H9 (cell line): ENCODE measurements at regions not wholly inside any gene's neighbourhood (a gene's known extent, or its start where the extent isn't known, plus 50 kb on each side); places are given as distances from the start of the nearest gene placed in this dataset.

Experiments used
- DNase-seq: peaks from one replicate; pipeline ENCODE4 v3.0.0-alpha.2; 2017
- H2AFZ ChIP-seq: one replicate; pipeline ENCODE4 v1.6.1; 2013; ENCODE audit warnings: mild to moderate bottlenecking, low read length, control low read depth, moderate library complexity
- H2AK5ac ChIP-seq: 2 replicates; pipeline ENCODE4 v1.6.1; 2013; ENCODE audit warnings: low read length, control low read depth, mixed read lengths; ENCODE audit not compliant: insufficient read length
- H2BK120ac ChIP-seq: one replicate; pipeline ENCODE4 v1.6.1; 2013; ENCODE audit warnings: low read depth, mild to moderate bottlenecking, low read length, control low read depth, inconsistent platforms; ENCODE audit not compliant: poor library complexity, severe bottlenecking
- H2BK12ac ChIP-seq: 2 replicates; pipeline ENCODE4 v1.6.1; 2013; ENCODE audit warnings: low read length, control low read depth, mixed read lengths, low read depth; ENCODE audit not compliant: insufficient read length
- H2BK15ac ChIP-seq: 2 replicates; pipeline ENCODE4 v1.6.1; 2013; ENCODE audit warnings: low read depth, low read length, control low read depth
- H2BK20ac ChIP-seq: one replicate; pipeline ENCODE4 v1.6.1; 2013; ENCODE audit warnings: low read depth, mild to moderate bottlenecking, low read length, control low read depth, inconsistent platforms; ENCODE audit not compliant: poor library complexity, severe bottlenecking
- H2BK5ac ChIP-seq: 2 replicates; pipeline ENCODE4 v1.6.1; 2013; ENCODE audit warnings: low read length, control low read depth, mixed read lengths; ENCODE audit not compliant: insufficient read length
- H3K14ac ChIP-seq: 2 replicates; pipeline ENCODE4 v1.6.1; 2013; ENCODE audit warnings: low read length, control low read depth; ENCODE audit not compliant: insufficient read depth
- H3K18ac ChIP-seq: 2 replicates; pipeline ENCODE4 v1.6.1; 2013; ENCODE audit warnings: low read depth, mild to moderate bottlenecking, mixed read lengths, low read length, control low read depth; ENCODE audit not compliant: insufficient read length
- H3K23ac ChIP-seq: 2 replicates; pipeline ENCODE4 v1.6.1; 2013; ENCODE audit warnings: low read length, control low read depth, mixed read lengths, low read depth; ENCODE audit not compliant: insufficient read length
- H3K23me2 ChIP-seq: 2 replicates; pipeline ENCODE4 v1.6.1; 2013; ENCODE audit warnings: low read depth, mild to moderate bottlenecking, mixed read lengths, low read length, control low read depth; ENCODE audit not compliant: insufficient read length, poor library complexity, severe bottlenecking
- H3K27ac ChIP-seq: 2 replicates; pipeline ENCODE4 v1.5.1; 2013; ENCODE audit warnings: low read length, control low read depth, mixed read lengths, low read depth; ENCODE audit not compliant: insufficient read length
- H3K27me3 ChIP-seq: 2 replicates; pipeline ENCODE4 v1.6.1; 2013; ENCODE audit warnings: low read length, control low read depth, inconsistent platforms; ENCODE audit not compliant: insufficient read depth
- H3K4ac ChIP-seq: 2 replicates; pipeline ENCODE4 v1.6.1; 2013; ENCODE audit warnings: low read depth, mild to moderate bottlenecking, control low read depth, inconsistent platforms, low read length, moderate library complexity
- H3K4me1 ChIP-seq: 2 replicates; pipeline ENCODE4 v1.6.1; 2013; ENCODE audit warnings: low read length, control low read depth, inconsistent platforms; ENCODE audit not compliant: insufficient read depth
- H3K4me2 ChIP-seq: 2 replicates; pipeline ENCODE4 v1.6.1; 2013; ENCODE audit warnings: low read length, control low read depth, mixed read lengths; ENCODE audit not compliant: insufficient read length, insufficient read depth
- H3K56ac ChIP-seq: 2 replicates; pipeline ENCODE4 v1.6.1; 2013; ENCODE audit warnings: low read depth, mild to moderate bottlenecking, mixed read lengths, low read length, control low read depth; ENCODE audit not compliant: insufficient read length
- H3K79me1 ChIP-seq: 2 replicates; pipeline ENCODE4 v1.6.1; 2013; ENCODE audit warnings: low read depth, mild to moderate bottlenecking, moderate library complexity, low read length, control low read depth, inconsistent platforms; ENCODE audit not compliant: insufficient read depth, poor library complexity, severe bottlenecking
- H3K79me2 ChIP-seq: 2 replicates; pipeline ENCODE4 v1.6.1; 2013; ENCODE audit warnings: low read length, control low read depth, inconsistent platforms; ENCODE audit not compliant: insufficient read depth
- H3K9ac ChIP-seq: 2 replicates; pipeline ENCODE4 v1.6.1; 2013; ENCODE audit warnings: low read length, control low read depth, mixed read lengths; ENCODE audit not compliant: insufficient read length; ENCODE audit errors: extremely low read depth
- H3K9me3 ChIP-seq: one replicate; pipeline ENCODE4 v1.6.1; 2013; ENCODE audit warnings: low read depth, low read length, inconsistent platforms; ENCODE audit not compliant: control insufficient read depth
- H3T11ph ChIP-seq: one replicate; pipeline ENCODE4 v1.6.1; 2013; ENCODE audit warnings: mild to moderate bottlenecking, low read length, control low read depth, inconsistent platforms
- H4K20me1 ChIP-seq: one replicate; pipeline ENCODE4 v1.6.1; 2013; ENCODE audit not compliant: control insufficient read depth, insufficient read length, insufficient read depth
- H4K5ac ChIP-seq: 2 replicates; pipeline ENCODE4 v1.6.1; 2013; ENCODE audit warnings: low read depth, mild to moderate bottlenecking, mixed read lengths, low read length, control low read depth; ENCODE audit not compliant: insufficient read length
- H4K8ac ChIP-seq: replicated peaks from 2 replicates; pipeline ENCODE4 v1.6.1; 2013; ENCODE audit warnings: low read length, control low read depth, mixed read lengths, low read depth; ENCODE audit not compliant: insufficient read length
- H4K91ac ChIP-seq: 2 replicates; pipeline ENCODE4 v1.6.1; 2013; ENCODE audit warnings: low read depth, mild to moderate bottlenecking, moderate library complexity, mixed read lengths, low read length, control low read depth; ENCODE audit not compliant: insufficient read length
- H3K27ac Mint-ChIP-seq, 3 experiments: 2 replicates in 2 of 3; 3 replicates in 1 of 3; pipeline ENCODE4 v1.8.0; 2020 to 2021; ENCODE audit warnings: mixed read lengths in 3 of 3, mild to moderate bottlenecking in 1 of 3, moderate library complexity in 1 of 3
- H3K27me3 Mint-ChIP-seq: 2 replicates; pipeline ENCODE4 v1.8.0; 2021; ENCODE audit warnings: low read depth, mild to moderate bottlenecking, moderate library complexity, mixed read lengths
- H3K36me3 Mint-ChIP-seq, 3 experiments: 2 replicates in 2 of 3; 3 replicates in 1 of 3; pipeline ENCODE4 v1.8.0; 2020 to 2021; ENCODE audit warnings: low read depth in 3 of 3, mixed read lengths in 3 of 3; ENCODE audit not compliant: insufficient read depth in 1 of 3
- H3K4me1 Mint-ChIP-seq, 2 experiments: 2 replicates each; pipeline ENCODE4 v1.8.0; 2020; ENCODE audit warnings: mixed read lengths in 2 of 2
- H3K4me3 Mint-ChIP-seq, 2 experiments: 2 replicates in 1 of 2; 3 replicates in 1 of 2; pipeline ENCODE4 v1.8.0; 2020 to 2021; ENCODE audit warnings: mild to moderate bottlenecking in 2 of 2, mixed read lengths in 2 of 2, moderate library complexity in 1 of 2
- H3K9me3 Mint-ChIP-seq, 2 experiments: 2 replicates in 1 of 2; 3 replicates in 1 of 2; pipeline ENCODE4 v1.8.0; 2020; ENCODE audit warnings: mild to moderate bottlenecking in 2 of 2, mixed read lengths in 2 of 2, moderate library complexity in 1 of 2
- CTCF ChIP-seq: fragments of 200-600 bp; sonication (generic); conservative IDR thresholded peaks from 3 replicates; pipeline ENCODE4 v1.8.0; 2021; ENCODE audit warnings: antibody characterized with exemption, mild to moderate bottlenecking
- WGBS: extraction: QIAGEN DNeasy Blood & Tissue Kit; methylation state at CpG from one replicate; pipeline ENCODE4 v1.1.7; 2013; ENCODE audit warnings: missing lambda C conversion rate, low lambda C conversion rate, mixed read lengths; ENCODE audit not compliant: insufficient read length; ENCODE audit errors: extremely low coverage; 5-methylcytosine and 5-hydroxymethylcytosine counted together

- H3K4me2 ChIP-seq = no peak overlapping the region
- H2BK5ac ChIP-seq = no peak overlapping the region
- H2BK20ac ChIP-seq = no peak overlapping the region
- Mint-ChIP-seq H3K27me3 (no peaks in the 10 kb centered on the region), H3K36me3 (no peaks in the 10 kb centered on the region), H3K4me1 (peaks cover 3 to 8% of the 10 kb centered on the region in 2 experiments), H3K27ac (no peak overlapping the region), H3K4me3 (no peak overlapping the region), H3K9me3 (no peaks in the 10 kb centered on the region)
- no peak overlapping the region for H3K56ac ChIP-seq
- H3K79me1 ChIP-seq = no peaks in the 10 kb centered on the region
- H2BK15ac ChIP-seq = no peak overlapping the region
- no peak overlapping the region for H4K8ac ChIP-seq
- TF ChIP-seq CTCF = no peak
- H3K9ac ChIP-seq = no peak overlapping the region
- no peak overlapping the region for H2BK12ac ChIP-seq
- H2BK120ac ChIP-seq = no peak overlapping the region
- H3K79me2 ChIP-seq = no peaks in the 10 kb centered on the region
- no peaks in the 10 kb centered on the region for H4K20me1 ChIP-seq
- no peak overlapping the region for H4K91ac ChIP-seq
- WGBS = no CpG with 5 or more reads among the region's 4 CpGs
- H2AK5ac ChIP-seq = no peak overlapping the region
- no peak overlapping the region for H3K4ac ChIP-seq
- H3K27me3 ChIP-seq = no peaks in the 10 kb centered on the region
- no peak overlapping the region for H3K18ac ChIP-seq
- H3T11ph ChIP-seq = no peak overlapping the region
- no peaks in the 10 kb centered on the region for H3K9me3 ChIP-seq
- no peak overlapping the region for H3K27ac ChIP-seq
- DNase-seq = no peak
- no peak overlapping the region for H4K5ac ChIP-seq
- no peak overlapping the region for H2AFZ ChIP-seq
- no peak overlapping the region for H3K23ac ChIP-seq
- H3K14ac ChIP-seq = no peak overlapping the region
- no peaks in the 10 kb centered on the region for H3K23me2 ChIP-seq
- peaks cover 2% of the 10 kb centered on the region; the same call in 1 of the 2 replicates for H3K4me1 ChIP-seq
These were observed 328.8 kb upstream of the THBS1 start for GRCh38 chr15:39252134-39252470.
